ENCODE measurements at regions not wholly inside any gene's neighbourhood (a gene's known extent, or its start where the extent isn't known, plus 50 kb on each side); places are given as distances from the start of the nearest gene placed in this dataset.

- CTCF ChIA-PET, result interaction anchor here (1.1 kb wide), 1 partner anchor 24 kb away, joined by 4 read pairs; no protein-coding TSS in a partner anchor
- Mint-ChIP-seq H3K4me1 (no peaks in the 10 kb centered on the region), H3K9me3 (peaks cover 3 to 11% (median 4%) of the 10 kb centered on the region in 5 donors), H3K36me3 (no peaks in the 10 kb centered on the region), H3K4me3 (no peak overlapping the region), H3K27me3 (no peaks in the 10 kb centered on the region), H3K27ac (no peak overlapping the region)
- Histone ChIP-seq H3K4me1 (ENCODE audit: insufficient read depth, low read length) (no peaks in the 10 kb centered on the region), H3K4me3 (ENCODE audit: low read length) (no peak overlapping the region), H3K36me3 (ENCODE audit: insufficient read depth, low read length) (no peaks in the 10 kb centered on the region), H3K27ac (ENCODE audit: low read depth, low read length) (no peak overlapping the region), H3K27me3 (ENCODE audit: insufficient read depth, low read length, poor library complexity, severe bottlenecking) (no peaks in the 10 kb centered on the region), H3K9me3 (ENCODE audit: low read length) (no peaks in the 10 kb centered on the region)
- DNase-seq, result no peak
- POLR2A ChIA-PET, result no interaction called here
Measured at GRCh38 chr18:44153981-44154380, 526.7 kb upstream of the SETBP1 start.

GRCh38 chr18:44156126-44156525, 524.6 kb upstream of the SETBP1 start:
- no peaks in the 10 kb centered on the region for H3K27me3 Mint-ChIP-seq
- H3K4me1 Mint-ChIP-seq, result no peaks in the 10 kb centered on the region
- H3K4me3 ChIP-seq (ENCODE audit: low read length), result no peak overlapping the region
- peaks cover 3 to 11% (median 4%) of the 10 kb centered on the region in 5 donors for H3K9me3 Mint-ChIP-seq
- H3K36me3 ChIP-seq (ENCODE audit: insufficient read depth, low read length), result no peaks in the 10 kb centered on the region
- H3K9me3 ChIP-seq (ENCODE audit: low read length), result no peaks in the 10 kb centered on the region
- H3K27ac ChIP-seq (ENCODE audit: low read depth, low read length), result no peak overlapping the region
- H3K4me1 ChIP-seq (ENCODE audit: insufficient read depth, low read length), result no peaks in the 10 kb centered on the region
- no peak for DNase-seq
- no peak overlapping the region for H3K4me3 Mint-ChIP-seq
- no peaks in the 10 kb centered on the region for H3K36me3 Mint-ChIP-seq
- H3K27me3 ChIP-seq (ENCODE audit: insufficient read depth, low read length, poor library complexity, severe bottlenecking), result no peaks in the 10 kb centered on the region
- ChIA-PET POLR2A (no interaction called here), CTCF (no interaction called here)
- H3K27ac Mint-ChIP-seq, result no peak overlapping the region

GRCh38 chr18:44156776-44157335, 523.8 kb upstream of the SETBP1 start:
- CTCF ChIA-PET, result no interaction called here
- Mint-ChIP-seq H3K4me3 (no peak overlapping the region), H3K4me1 (no peaks in the 10 kb centered on the region), H3K27me3 (no peaks in the 10 kb centered on the region), H3K9me3 (peaks cover 3 to 11% (median 6%) of the 10 kb centered on the region in 5 donors), H3K27ac (no peak overlapping the region), H3K36me3 (no peaks in the 10 kb centered on the region)
- no peaks in the 10 kb centered on the region for H3K27me3 ChIP-seq (ENCODE audit: insufficient read depth, low read length, poor library complexity, severe bottlenecking)
- no peaks in the 10 kb centered on the region for H3K36me3 ChIP-seq (ENCODE audit: insufficient read depth, low read length)
- POLR2A ChIA-PET, result no interaction called here
- H3K9me3 ChIP-seq (ENCODE audit: low read length), result no peaks in the 10 kb centered on the region
- no peak for DNase-seq
- no peaks in the 10 kb centered on the region for H3K4me1 ChIP-seq (ENCODE audit: insufficient read depth, low read length)
- H3K4me3 ChIP-seq (ENCODE audit: low read length), result no peak overlapping the region
- H3K27ac ChIP-seq (ENCODE audit: low read depth, low read length), result no peak overlapping the region

GRCh38 chr18:44170208-44170880, 510.3 kb upstream of the SETBP1 start:
- no peaks in the 10 kb centered on the region for H3K27me3 ChIP-seq (ENCODE audit: insufficient read depth, low read length, poor library complexity, severe bottlenecking)

GRCh38 chr18:44171301-44171700, 509.4 kb upstream of the SETBP1 start:
- Histone ChIP-seq H3K36me3 (ENCODE audit: insufficient read depth, low read length) (no peaks in the 10 kb centered on the region), H3K4me3 (ENCODE audit: low read length) (no peak overlapping the region), H3K9me3 (ENCODE audit: low read length) (no peaks in the 10 kb centered on the region), H3K27ac (ENCODE audit: low read depth, low read length) (no peak overlapping the region), H3K27me3 (ENCODE audit: insufficient read depth, low read length, poor library complexity, severe bottlenecking) (no peaks in the 10 kb centered on the region), H3K4me1 (ENCODE audit: insufficient read depth, low read length) (no peaks in the 10 kb centered on the region)
- no peak for DNase-seq
- POLR2A ChIA-PET, result no interaction called here
- H3K4me1 Mint-ChIP-seq, result no peaks in the 10 kb centered on the region
- peaks cover 0 to 1% of the 10 kb centered on the region in 2 donors for H3K27me3 Mint-ChIP-seq
- CTCF ChIA-PET, result no interaction called here
- H3K9me3 Mint-ChIP-seq, result peaks cover 0 to 14% (median 4%) of the 10 kb centered on the region in 5 donors
- H3K36me3 Mint-ChIP-seq, result no peaks in the 10 kb centered on the region
- no peak overlapping the region for H3K4me3 Mint-ChIP-seq
- H3K27ac Mint-ChIP-seq, result no peak overlapping the region

More at GRCh38 chr18:44170208-44170880, 510.3 kb upstream of the SETBP1 start:
- Histone ChIP-seq H3K27ac (ENCODE audit: low read depth, low read length) (no peak overlapping the region), H3K4me3 (ENCODE audit: low read length) (no peak overlapping the region), H3K9me3 (ENCODE audit: low read length) (no peaks in the 10 kb centered on the region), H3K4me1 (ENCODE audit: insufficient read depth, low read length) (no peaks in the 10 kb centered on the region), H3K36me3 (ENCODE audit: insufficient read depth, low read length) (no peaks in the 10 kb centered on the region)
- DNase-seq, result no peak
- Mint-ChIP-seq H3K4me1 (no peaks in the 10 kb centered on the region), H3K27me3 (peaks cover 0 to 1% of the 10 kb centered on the region in 2 donors), H3K27ac (no peak overlapping the region), H3K4me3 (no peak overlapping the region), H3K36me3 (no peaks in the 10 kb centered on the region), H3K9me3 (peaks cover 0 to 12% (median 4%) of the 10 kb centered on the region in 5 donors)
- CTCF ChIA-PET, result no interaction called here
- POLR2A ChIA-PET, result no interaction called here

GRCh38 chr18:44175891-44176290, 504.8 kb upstream of the SETBP1 start:
- Histone ChIP-seq H3K4me3 (ENCODE audit: low read length) (no peak overlapping the region), H3K27me3 (ENCODE audit: insufficient read depth, low read length, poor library complexity, severe bottlenecking) (no peaks in the 10 kb centered on the region), H3K9me3 (ENCODE audit: low read length) (no peaks in the 10 kb centered on the region), H3K27ac (ENCODE audit: low read depth, low read length) (no peak overlapping the region), H3K4me1 (ENCODE audit: insufficient read depth, low read length) (no peaks in the 10 kb centered on the region), H3K36me3 (ENCODE audit: insufficient read depth, low read length) (no peaks in the 10 kb centered on the region)
- Mint-ChIP-seq H3K27me3 (peaks cover 0 to 1% of the 10 kb centered on the region in 2 donors), H3K4me3 (no peak overlapping the region), H3K9me3 (peaks cover 1 to 6% (median 6%) of the 10 kb centered on the region in 5 donors), H3K36me3 (no peaks in the 10 kb centered on the region), H3K4me1 (no peaks in the 10 kb centered on the region), H3K27ac (no peak overlapping the region)
- ChIA-PET POLR2A (no interaction called here), CTCF (no interaction called here)
- no peak for DNase-seq

- ChIA-PET CTCF (interaction anchor here (2.0 kb wide), 1 partner anchor 25 kb away, joined by 4 read pairs; no protein-coding TSS in a partner anchor), POLR2A (no interaction called here)
- no peaks in the 10 kb centered on the region for H3K4me1 ChIP-seq (ENCODE audit: insufficient read depth, low read length)
- Mint-ChIP-seq H3K27ac (no peak overlapping the region), H3K36me3 (no peaks in the 10 kb centered on the region), H3K4me1 (no peaks in the 10 kb centered on the region), H3K4me3 (no peak overlapping the region), H3K9me3 (peaks cover 1 to 6% (median 6%) of the 10 kb centered on the region in 5 donors), H3K27me3 (no peaks in the 10 kb centered on the region)
- no peaks in the 10 kb centered on the region for H3K27me3 ChIP-seq (ENCODE audit: insufficient read depth, low read length, poor library complexity, severe bottlenecking)
- DNase-seq, result no peak
- no peak overlapping the region for H3K27ac ChIP-seq (ENCODE audit: low read depth, low read length)
- H3K9me3 ChIP-seq (ENCODE audit: low read length), result no peaks in the 10 kb centered on the region
- H3K36me3 ChIP-seq (ENCODE audit: insufficient read depth, low read length), result no peaks in the 10 kb centered on the region
- no peak overlapping the region for H3K4me3 ChIP-seq (ENCODE audit: low read length)
Measured at GRCh38 chr18:44178476-44178875, 502.2 kb upstream of the SETBP1 start.

- Histone ChIP-seq H3K9me3 (ENCODE audit: low read length) (no peaks in the 10 kb centered on the region), H3K36me3 (ENCODE audit: insufficient read depth, low read length) (no peaks in the 10 kb centered on the region), H3K27me3 (ENCODE audit: insufficient read depth, low read length, poor library complexity, severe bottlenecking) (no peaks in the 10 kb centered on the region), H3K27ac (ENCODE audit: low read depth, low read length) (no peak overlapping the region), H3K4me3 (ENCODE audit: low read length) (no peak overlapping the region), H3K4me1 (ENCODE audit: insufficient read depth, low read length) (no peaks in the 10 kb centered on the region)
- Mint-ChIP-seq H3K4me3 (no peak overlapping the region), H3K4me1 (no peaks in the 10 kb centered on the region), H3K9me3 (peaks cover 0 to 9% (median 3%) of the 10 kb centered on the region in 5 donors), H3K27me3 (no peaks in the 10 kb centered on the region), H3K27ac (no peak overlapping the region), H3K36me3 (no peaks in the 10 kb centered on the region)
- CTCF ChIA-PET, result no interaction called here
- DNase-seq, result no peak
- POLR2A ChIA-PET, result no interaction called here
Measured at GRCh38 chr18:44179693-44180092, 501.0 kb upstream of the SETBP1 start.

Data from CD8-positive, alpha-beta memory T cell (primary cell).